AG09319 (cell line): ENCODE measurements at regions not wholly inside any gene's neighbourhood (a gene's known extent, or its start where the extent isn't known, plus 50 kb on each side); places are given as distances from the start of the nearest gene placed in this dataset.

Experiments
- DNase-seq: peaks from one replicate; pipeline ENCODE4 v3.0.0-alpha.2; 2010; ENCODE audit warnings: low read depth; ENCODE audit errors: extremely low read depth
- TF ChIP-seq, protein P1 (sequence below): IDR thresholded peaks from 2 replicates; pipeline ENCODE4 v1.5.1; 2011; ENCODE audit warnings: low read depth, mild to moderate bottlenecking, inconsistent platforms, low read length, moderate library complexity

- TF ChIP-seq, protein P1, sequence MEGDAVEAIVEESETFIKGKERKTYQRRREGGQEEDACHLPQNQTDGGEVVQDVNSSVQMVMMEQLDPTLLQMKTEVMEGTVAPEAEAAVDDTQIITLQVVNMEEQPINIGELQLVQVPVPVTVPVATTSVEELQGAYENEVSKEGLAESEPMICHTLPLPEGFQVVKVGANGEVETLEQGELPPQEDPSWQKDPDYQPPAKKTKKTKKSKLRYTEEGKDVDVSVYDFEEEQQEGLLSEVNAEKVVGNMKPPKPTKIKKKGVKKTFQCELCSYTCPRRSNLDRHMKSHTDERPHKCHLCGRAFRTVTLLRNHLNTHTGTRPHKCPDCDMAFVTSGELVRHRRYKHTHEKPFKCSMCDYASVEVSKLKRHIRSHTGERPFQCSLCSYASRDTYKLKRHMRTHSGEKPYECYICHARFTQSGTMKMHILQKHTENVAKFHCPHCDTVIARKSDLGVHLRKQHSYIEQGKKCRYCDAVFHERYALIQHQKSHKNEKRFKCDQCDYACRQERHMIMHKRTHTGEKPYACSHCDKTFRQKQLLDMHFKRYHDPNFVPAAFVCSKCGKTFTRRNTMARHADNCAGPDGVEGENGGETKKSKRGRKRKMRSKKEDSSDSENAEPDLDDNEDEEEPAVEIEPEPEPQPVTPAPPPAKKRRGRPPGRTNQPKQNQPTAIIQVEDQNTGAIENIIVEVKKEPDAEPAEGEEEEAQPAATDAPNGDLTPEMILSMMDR, result no peak
- DNase-seq, result no peak
These were observed 597.0 kb downstream of the PSAT1 start for GRCh38 chr9:78893774-78894401.

GRCh38 chr9:78896479-78896878 is 599.6 kb downstream of the PSAT1 start:
- TF ChIP-seq, protein P1, result no peak
- no peak for DNase-seq

GRCh38 chr9:78898234-78898633 is 601.3 kb downstream of the PSAT1 start:
- DNase-seq, result no peak
- TF ChIP-seq, protein P1, result no peak

- TF ChIP-seq, protein P1, result no peak
- DNase-seq, result no peak
These were observed 602.1 kb downstream of the PSAT1 start for GRCh38 chr9:78899006-78899405.

DNA sequence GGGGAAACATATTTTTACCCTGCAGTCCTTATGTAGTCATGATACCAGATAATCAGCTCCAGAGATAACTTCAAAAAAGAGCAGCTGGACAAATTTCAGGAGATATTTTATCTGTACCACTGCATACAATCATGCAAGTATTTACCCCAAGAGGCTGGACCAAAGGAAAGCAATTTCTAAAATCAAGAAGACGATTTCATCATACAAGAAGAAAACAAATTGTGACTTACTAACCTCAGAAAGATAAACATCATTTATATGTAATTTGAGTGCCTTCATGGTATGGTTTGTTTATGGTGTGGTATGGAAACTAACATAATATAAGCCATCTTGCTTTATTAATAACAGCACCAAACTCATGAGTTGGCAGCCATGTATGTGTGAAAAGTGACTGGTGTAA is 603.6 kb downstream of the PSAT1 start:
- TF ChIP-seq, protein P1, result no peak

GRCh38 chr9:78902051-78902450 is 605.1 kb downstream of the PSAT1 start:
- TF ChIP-seq, protein P1, result no peak
- DNase-seq, result no peak

More for the DNA sequence above, 603.6 kb downstream of the PSAT1 start:
- peak; percentile 31 for DNase-seq

DNA sequence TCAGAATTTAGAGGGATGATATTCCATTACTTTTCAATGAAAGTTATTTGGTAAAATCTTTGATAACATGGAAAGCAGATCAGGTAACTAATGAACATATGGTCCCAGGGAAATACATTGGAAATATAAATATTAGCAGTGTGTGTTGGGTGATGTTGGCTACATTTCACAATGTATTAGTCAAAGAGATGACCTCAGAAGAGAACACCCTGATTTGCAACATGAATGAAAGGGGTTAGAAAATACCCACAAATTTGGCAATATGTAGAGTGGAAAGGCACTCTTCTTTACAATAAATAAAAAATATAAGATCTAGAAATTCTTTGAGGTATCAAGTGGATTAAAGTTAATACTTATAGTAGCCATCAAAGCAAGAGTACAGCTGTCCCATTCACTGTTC is 606.7 kb downstream of the PSAT1 start:
- TF ChIP-seq, protein P1, result no peak
- no peak for DNase-seq
